ENCODE measurements at regions not wholly inside any gene's neighbourhood (a gene's known extent, or its start where the extent isn't known, plus 50 kb on each side); places are given as distances from the start of the nearest gene placed in this dataset.
"Not testable (repeated sequence)": the region's sequence is repeated elsewhere in the genome, so short reads cannot be mapped to it uniquely, and the experiment has no call there.

DNA sequence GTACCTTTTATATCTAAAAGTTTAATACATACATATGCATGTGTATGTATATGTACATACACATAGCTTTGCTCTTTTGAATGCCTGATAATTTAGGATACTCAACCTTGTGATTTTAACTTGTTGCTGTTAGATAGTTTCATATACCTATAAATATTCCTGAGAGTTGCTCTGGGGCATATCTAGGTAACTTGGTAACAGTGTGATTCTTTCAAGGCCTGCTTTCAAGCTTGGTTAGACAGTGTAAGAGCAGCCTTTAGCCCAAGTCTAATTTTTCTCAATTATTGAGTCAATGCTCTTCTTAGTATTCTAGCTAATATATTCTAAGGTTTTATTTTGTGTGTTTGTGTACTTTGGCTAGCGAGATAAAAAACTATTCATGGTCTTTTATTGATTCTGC lies 762.1 kb upstream of the MIR17HG start:
- DNase-seq: no peak

DNA sequence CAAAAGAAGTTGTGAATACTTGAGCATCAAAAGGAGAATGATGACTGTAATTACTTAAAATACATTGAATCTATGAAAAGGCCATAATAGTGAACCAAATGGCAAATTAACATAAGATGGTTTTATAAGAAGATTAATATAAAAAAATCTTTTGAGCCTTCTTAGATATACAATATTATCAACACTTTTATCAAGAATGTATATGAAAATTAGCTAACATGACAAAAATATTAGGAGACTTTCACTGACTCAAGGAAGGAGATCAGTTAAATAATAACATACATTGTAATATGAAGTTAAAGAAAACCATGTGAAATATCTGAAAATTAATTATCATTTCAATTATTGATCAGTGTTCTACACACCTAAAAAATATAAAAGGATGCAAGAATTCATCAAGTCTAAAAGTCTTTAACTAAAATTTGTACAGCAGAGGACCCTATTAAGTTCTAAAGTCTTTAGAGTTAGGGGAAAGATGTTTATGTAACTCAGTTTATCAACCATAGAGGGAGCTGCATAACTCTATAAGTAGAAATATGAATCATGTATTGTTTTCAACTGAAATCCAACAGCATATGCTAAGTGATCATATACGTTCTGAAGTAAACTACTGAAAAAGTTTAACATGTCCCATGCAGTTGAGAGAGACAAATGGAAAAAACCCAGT lies 756.1 kb upstream of the MIR17HG start:
- DNase-seq: no peak

DNA sequence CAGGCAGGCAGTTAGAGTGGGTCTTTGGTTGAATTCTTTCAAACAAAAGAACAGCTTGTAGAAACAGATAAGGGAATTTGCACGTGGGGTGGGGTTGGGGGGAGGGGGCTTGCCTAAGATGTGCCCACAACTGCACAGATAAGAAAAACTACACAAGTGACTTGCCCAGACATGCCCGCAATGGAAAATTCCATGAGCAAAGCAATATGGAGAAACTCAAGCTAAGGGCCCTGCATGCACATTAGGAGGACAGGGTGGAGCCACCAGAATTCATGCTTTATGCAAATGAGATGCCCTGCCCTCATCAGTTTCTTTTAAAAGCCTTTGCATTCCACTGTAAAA lies 755.6 kb upstream of the MIR17HG start:
- DNase-seq: no peak

DNA sequence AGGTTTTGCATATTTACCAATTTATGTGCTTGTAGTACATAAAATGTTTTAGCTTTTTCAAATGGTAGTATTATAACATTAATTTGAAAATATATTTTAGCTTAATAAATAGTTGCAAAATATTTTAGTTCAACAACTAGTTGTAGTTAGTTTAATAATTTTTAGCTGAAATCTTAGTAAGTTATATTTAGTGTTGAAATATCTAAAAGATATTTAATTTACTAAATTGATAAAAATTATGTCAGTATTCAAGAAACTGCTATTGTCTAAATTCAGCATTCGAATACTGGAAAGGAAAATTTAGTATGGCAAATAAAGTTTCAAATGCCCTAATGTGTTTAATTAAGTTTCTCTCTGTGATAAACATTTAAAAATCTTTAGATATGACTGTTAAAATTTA lies 754.5 kb upstream of the MIR17HG start:
- no peak for DNase-seq

DNA sequence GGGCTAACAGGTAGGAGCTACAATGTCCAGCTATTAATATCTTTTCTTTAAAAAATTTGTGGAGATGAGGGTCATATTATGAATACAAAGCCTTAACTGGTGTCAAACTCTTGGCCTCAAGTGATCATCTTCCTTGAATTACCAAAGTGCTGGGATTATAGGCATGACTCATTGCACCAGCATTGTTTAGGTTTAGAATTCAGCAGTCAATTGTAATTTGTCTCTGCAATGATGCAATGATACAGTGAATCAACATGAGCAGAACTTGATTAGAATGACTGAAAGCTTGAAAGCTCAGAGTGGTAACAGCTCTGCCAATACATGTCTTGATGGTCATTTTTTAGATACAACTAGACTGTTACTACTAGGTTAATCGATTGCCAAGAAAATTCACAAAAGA lies 752.8 kb upstream of the MIR17HG start:
- no peak for DNase-seq

DNA sequence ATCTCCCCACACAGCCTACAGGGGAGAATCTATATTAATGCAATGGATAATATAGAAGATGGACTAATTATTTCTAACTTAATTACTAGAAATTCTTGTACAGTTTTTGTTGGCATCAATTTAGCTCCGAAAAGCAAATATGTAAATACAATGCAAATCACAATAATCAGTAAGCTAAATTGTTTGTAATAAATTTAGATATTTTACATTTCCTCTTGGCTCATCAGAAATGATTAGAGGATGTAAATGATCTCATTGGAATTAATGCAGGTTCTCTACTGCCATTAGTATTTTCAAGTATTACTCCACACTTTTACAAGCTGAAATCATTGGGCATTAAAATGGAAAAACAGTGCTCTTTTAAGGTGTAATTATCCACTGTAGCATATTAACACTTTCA lies 741.8 kb upstream of the MIR17HG start:
- DNase-seq: no peak

DNA sequence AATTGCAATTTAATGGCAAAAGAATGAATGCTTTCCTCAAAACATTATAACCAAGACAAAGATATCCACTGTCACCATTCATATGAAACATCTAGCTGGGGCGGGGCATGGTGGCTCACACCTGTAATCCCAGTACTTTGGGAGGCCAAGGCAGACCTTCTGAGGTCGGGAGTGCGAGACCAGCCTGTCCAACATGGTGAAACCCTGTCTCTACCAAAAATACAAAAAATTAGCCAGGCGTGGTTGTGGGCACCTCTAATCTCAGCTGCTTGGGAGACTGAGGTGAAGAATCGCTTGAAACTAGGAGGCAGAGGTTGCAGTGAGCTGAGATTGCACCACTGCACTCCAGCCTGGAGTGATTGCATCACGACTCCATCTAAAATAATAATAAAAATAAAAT lies 740.6 kb upstream of the MIR17HG start:
- not testable (repeated sequence) for DNase-seq

- no peak for DNase-seq
Observed at GRCh38 chr13:90612391-90612790, 735.1 kb upstream of the MIR17HG start.

DNA sequence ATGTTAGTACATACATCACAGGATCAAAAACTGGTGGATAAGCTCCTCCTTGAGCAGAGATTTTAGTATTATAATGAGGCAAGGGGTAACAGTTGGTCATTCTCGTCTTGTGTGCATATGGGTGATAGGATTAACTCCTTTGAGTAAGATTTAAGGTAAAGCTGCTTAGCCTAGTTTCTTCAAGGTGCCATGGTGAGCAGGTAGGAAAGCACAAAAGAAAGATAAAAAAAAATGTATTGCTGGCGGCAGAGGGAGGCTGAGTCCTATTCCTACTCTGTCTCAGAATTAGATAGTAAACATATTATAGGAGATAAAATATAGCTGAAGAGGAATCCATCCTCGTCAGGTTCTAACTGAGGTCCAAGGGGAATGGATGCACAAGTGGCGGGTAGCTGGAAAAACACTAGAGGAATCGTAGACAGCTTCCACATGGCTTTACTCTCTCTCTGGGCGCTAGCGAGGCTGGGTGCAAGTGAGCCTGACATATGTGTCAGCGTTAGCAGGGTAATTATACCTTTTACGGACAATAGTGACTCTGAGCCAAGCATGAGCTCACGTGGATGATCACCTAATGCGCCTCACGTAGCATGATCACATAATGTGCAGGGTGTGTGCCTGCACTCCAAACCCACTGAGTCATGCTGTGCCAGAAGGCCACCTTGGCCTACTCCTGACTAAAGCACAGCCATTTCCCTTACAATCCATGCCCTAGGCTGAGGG lies 734.3 kb upstream of the MIR17HG start:
- no peak for DNase-seq

DNA sequence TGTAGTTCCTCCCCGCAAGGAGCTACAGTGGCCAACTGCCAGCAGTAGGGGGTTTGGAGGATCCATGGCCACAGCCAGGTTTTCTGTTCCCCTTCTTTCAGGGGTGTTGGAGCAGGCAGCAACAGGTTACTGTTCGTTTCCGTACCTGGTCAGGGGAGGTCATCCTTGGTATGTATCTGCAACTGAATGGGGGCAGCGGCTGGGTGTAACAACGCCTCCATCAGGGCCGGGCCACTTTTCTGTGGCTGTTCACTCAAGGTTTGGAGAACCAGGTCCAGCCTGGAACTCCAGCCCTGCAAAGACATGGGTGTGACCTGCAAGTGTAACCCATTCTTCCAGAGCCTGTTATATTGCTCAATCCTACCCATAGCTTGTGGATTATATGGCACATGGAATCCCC lies 732.3 kb upstream of the MIR17HG start:
- DNase-seq: no peak

GRCh38 chr13:90615767-90616166 lies 731.7 kb upstream of the MIR17HG start:
- DNase-seq: no peak

GRCh38 chr13:90618133-90618532 lies 729.4 kb upstream of the MIR17HG start:
- DNase-seq: no peak

DNA sequence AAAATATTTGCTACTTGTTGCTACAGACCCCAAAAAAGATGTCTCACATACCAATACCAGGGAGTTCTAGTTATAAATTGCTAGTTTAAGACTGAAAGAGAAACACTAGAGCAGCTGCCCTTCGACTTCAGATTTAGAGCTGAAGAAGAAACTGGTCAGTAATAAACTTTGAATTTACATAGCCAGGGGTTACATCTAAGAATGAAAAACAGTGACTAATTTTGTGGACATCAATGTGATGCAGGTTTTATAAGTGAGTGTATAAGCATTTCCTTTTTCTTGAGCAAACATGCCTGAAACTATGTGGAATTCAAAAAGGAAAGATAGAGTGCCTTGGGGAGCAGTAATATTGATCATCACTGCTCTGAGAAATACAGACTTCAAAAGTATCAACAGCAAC lies 724.9 kb upstream of the MIR17HG start:
- DNase-seq: no peak

DNA sequence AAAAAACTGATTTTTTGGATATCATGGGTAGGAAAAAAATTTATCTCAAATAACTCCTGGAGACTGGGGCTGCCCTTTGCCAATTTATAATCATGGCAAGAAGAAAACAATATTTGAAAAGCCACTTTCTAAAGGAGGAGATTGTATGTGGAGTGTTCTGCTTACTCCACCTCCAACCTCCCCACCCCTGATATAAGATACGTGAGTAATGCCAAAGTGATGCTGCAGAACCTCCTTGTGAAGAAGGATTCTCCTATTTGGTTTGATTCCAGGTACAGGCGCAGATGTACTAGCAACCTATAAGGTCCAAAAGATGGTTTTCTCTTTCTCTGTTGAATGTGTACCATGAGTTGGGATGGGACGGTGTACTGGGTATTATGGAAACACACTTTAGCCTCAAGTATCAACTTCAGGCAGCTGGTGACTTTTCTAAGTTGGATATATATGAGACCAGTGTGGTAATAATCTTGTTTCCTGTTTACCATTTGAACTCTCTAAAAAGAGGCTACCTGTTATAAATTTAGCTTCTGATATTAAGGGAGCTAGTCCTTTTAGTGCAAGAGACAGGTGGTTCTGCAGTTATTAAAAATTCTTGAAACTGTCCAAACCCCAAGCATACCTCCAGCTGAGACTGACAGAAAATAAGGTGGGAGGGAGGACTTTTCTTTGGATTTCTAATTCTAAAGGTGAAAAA lies 724.0 kb upstream of the MIR17HG start:
- no peak for DNase-seq

- no peak for DNase-seq
Observed at GRCh38 chr13:90627813-90628212, 719.7 kb upstream of the MIR17HG start.

GRCh38 chr13:90628471-90628870 lies 719.0 kb upstream of the MIR17HG start:
- no peak for DNase-seq

GRCh38 chr13:90630716-90631115 lies 716.8 kb upstream of the MIR17HG start:
- no peak for DNase-seq

DNA sequence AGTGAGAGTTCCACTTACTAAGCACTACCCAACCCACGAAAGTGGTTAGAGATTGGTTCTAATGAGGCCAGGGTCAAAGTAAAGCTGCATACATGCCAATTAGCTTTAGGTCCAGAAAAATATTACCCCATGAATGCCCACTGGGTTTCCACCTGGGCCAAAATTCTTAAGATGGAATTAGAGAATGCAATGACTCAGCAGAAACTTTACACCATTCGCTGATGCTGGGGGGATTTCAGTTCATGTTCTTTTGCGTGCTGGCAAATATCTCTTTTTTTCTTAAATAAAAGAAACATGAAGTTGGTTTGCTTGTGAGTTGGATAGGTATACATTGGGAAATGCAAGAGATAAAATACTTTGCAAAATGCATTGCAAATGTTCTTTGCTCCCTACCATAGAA lies 715.3 kb upstream of the MIR17HG start:
- DNase-seq: no peak

- DNase-seq: no peak
Observed at GRCh38 chr13:90633849-90634248, 713.6 kb upstream of the MIR17HG start.

DNA sequence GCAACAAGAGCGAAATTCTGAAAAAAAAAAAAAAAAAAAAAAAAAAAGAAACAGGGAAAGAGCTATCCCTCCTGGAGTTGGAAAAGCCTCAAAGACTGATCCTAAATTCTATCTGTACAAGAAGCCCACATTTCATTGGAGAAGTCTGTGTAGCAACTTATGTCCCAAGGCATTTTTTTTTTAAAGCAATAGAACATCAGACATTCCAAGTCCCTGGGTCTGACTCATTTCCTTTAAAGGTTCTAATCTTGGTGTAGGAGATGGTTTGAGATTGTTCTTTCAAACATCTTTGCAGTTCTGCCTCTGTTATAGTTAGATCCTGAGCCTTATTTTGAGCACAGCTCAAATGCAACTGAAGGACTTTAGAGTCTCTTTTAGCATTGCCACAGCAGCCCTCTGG lies 706.5 kb upstream of the MIR17HG start:
- DNase-seq: no peak

DNA sequence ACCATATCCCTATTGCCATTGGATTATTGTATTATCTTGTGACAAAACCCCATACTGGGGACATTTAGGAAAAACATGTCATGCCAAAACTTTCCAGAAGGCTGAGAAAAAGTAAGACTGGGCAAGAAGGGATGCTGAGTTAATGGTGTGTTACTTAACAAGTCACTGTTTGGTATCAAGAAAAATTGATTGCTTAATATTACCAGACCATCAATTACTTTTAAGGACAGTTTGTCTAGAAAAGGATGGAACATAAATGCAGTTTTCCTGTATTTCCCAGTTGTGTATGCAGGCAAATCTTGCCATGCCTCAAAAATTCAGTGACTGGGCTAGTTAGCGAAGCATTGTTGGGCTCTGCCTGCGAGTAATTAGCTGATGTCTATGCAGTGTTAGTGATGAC lies 705.6 kb upstream of the MIR17HG start:
- no peak for DNase-seq

DNA sequence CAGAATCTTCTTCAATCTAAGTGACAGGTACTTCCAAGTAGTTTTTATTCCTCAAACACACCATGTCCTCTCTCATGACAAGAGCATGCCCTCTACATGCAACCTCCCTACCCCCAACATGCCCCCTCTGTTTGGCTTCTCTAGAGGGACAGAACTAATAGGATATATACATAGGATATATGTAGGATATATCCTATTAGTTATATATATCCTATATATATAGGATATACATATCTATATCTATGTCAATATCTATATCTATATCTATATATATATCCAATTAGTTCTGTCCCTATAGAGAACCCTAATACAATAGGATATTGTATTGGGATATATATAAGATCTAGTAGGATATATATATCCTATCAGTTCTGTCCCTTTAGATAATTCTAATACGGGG lies 701.9 kb upstream of the MIR17HG start:
- no peak for DNase-seq

- no peak for DNase-seq
Observed at GRCh38 chr13:90648497-90648896, 699.0 kb upstream of the MIR17HG start.

DNA sequence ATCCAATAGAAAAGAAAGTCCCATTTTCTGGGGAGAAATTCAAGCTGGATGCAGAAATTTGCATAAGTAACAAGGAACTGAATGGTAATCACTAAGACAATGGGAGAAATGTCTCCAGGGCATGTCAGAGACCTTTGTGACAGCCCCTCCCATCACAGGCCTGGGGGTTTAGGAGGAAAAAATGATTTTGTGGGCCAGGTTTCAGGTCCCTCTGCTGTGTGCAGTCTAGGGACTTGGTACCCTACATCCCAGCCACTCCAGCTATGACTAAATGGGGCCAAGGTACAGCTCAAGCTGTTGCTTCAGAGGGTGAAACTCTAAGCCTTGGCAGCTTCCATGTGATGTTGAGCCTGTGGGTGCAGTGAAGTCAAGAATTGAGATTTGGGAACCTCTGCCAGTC lies 695.5 kb upstream of the MIR17HG start:
- no peak for DNase-seq

DNA sequence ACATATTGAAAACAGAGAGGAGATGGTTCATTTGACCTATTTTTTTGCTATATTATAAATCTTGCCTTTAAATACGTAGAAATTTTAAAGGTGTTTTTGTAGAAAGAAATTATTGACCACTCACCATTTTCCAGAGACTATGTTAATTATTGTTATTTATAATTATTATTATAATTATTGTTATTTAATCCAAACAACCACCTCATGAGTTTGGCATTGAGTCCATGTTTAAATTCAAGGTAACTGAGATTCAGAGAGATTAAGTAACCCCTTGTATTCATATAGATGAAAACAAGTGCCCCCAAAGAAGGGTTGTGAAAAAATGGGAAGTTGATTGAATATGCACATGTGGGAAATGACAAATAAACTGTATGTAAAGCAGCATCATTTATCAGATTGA lies 692.5 kb upstream of the MIR17HG start:
- DNase-seq: no peak

Data from AML-193 (cell line).